ENCODE measurements at regions not wholly inside any gene's neighbourhood (a gene's known extent, or its start where the extent isn't known, plus 50 kb on each side); places are given as distances from the start of the nearest gene placed in this dataset.

- no peak overlapping the region for H3K27ac Mint-ChIP-seq (ENCODE audit: unreplicated experiment)
- no peak for TF ChIP-seq CTCF (IDR thresholded peaks at IDR 0.05)
Measured at GRCh38 chr1:168941640-168942039, 164.8 kb upstream of the ATP1B1 start.

DNA sequence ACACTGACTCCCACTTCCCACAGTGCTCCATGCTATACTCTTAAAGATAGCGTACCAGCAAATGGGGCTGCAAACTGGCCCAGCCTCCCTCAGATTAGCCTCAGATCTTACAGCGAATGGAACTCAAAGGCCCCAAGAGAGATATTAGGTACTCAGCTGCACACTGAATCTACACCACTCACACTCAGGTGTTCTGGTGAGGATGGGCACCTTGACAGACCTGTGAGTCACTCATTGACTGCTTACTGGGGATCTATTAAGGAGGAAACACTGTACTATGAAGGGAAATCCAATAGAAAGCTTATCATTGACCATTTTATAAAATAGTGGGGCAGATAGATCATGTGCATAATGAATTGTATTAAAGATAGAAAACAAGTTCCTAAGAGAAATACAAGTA lies 164.3 kb upstream of the ATP1B1 start:
- no peak overlapping the region for H3K27ac Mint-ChIP-seq (ENCODE audit: unreplicated experiment)
- peaks cover 4% of the 10 kb centered on the region for H3K4me1 Mint-ChIP-seq (ENCODE audit: low read depth)
- H3K27me3 Mint-ChIP-seq (ENCODE audit: low read depth): peaks cover 2% of the 10 kb centered on the region
- no peak for TF ChIP-seq CTCF (IDR thresholded peaks at IDR 0.05)
- no peak for DNase-seq (ENCODE audit: low spot score)
- no peaks in the 10 kb centered on the region for H3K9me3 Mint-ChIP-seq (ENCODE audit: low read depth)
- peaks cover 3% of the 10 kb centered on the region for H3K36me3 Mint-ChIP-seq (ENCODE audit: low read depth)
- H3K4me3 Mint-ChIP-seq (ENCODE audit: unreplicated experiment): no peak overlapping the region

More at GRCh38 chr1:168941640-168942039, 164.8 kb upstream of the ATP1B1 start:
- Mint-ChIP-seq H3K36me3 (ENCODE audit: low read depth) (peaks cover 3% of the 10 kb centered on the region), H3K4me3 (ENCODE audit: unreplicated experiment) (no peak overlapping the region), H3K4me1 (ENCODE audit: low read depth) (peaks cover 4% of the 10 kb centered on the region), H3K27me3 (ENCODE audit: low read depth) (peaks cover 2% of the 10 kb centered on the region), H3K9me3 (ENCODE audit: low read depth) (peaks cover 2% of the 10 kb centered on the region)
- DNase-seq (ENCODE audit: low spot score): no peak

DNA sequence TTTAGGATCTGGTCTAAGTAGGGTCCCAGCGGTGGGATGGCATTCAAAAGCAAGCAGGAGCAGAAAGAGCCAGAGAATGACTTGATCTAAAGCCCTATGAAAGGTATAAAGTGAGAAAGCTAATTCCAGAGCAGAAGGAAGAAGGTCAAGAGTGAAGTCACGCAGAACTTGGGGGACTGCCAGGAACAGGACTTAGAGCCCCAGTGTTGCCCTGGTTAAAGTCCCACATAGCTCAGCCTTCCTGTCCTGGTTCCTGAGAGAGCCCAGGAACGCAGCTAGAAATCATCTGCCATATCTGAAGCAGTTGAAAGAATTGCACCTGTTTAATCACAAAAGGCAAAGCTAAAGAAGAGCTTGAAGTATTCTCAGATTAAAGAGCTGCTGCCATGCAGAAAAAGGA lies 160.6 kb upstream of the ATP1B1 start:
- no peak for DNase-seq (ENCODE audit: low spot score)
- H3K9me3 Mint-ChIP-seq (ENCODE audit: low read depth): no peaks in the 10 kb centered on the region
- no peak overlapping the region for H3K4me3 Mint-ChIP-seq (ENCODE audit: unreplicated experiment)
- H3K4me1 Mint-ChIP-seq (ENCODE audit: low read depth): peaks cover 4% of the 10 kb centered on the region
- peaks cover 2% of the 10 kb centered on the region for H3K36me3 Mint-ChIP-seq (ENCODE audit: low read depth)
- H3K27me3 Mint-ChIP-seq (ENCODE audit: low read depth): peaks cover 2% of the 10 kb centered on the region
- TF ChIP-seq CTCF (IDR thresholded peaks at IDR 0.05): no peak
- no peak overlapping the region for H3K27ac Mint-ChIP-seq (ENCODE audit: unreplicated experiment)

- Mint-ChIP-seq H3K4me3 (ENCODE audit: unreplicated experiment) (no peak overlapping the region), H3K27me3 (ENCODE audit: low read depth) (peaks cover 2% of the 10 kb centered on the region), H3K4me1 (ENCODE audit: low read depth) (peaks cover 4% of the 10 kb centered on the region), H3K36me3 (ENCODE audit: low read depth) (no peaks in the 10 kb centered on the region), H3K9me3 (ENCODE audit: low read depth) (no peaks in the 10 kb centered on the region), H3K27ac (ENCODE audit: unreplicated experiment) (no peak overlapping the region)
- TF ChIP-seq CTCF (IDR thresholded peaks at IDR 0.05): no peak
- no peak for DNase-seq (ENCODE audit: low spot score)
Measured at GRCh38 chr1:168947041-168947440, 159.4 kb upstream of the ATP1B1 start.

GRCh38 chr1:168949672-168950071 lies 156.8 kb upstream of the ATP1B1 start:
- no peak overlapping the region for H3K27ac Mint-ChIP-seq (ENCODE audit: unreplicated experiment)
- H3K4me1 Mint-ChIP-seq (ENCODE audit: low read depth): peaks cover 4% of the 10 kb centered on the region
- H3K36me3 Mint-ChIP-seq (ENCODE audit: low read depth): no peaks in the 10 kb centered on the region
- no peak for DNase-seq (ENCODE audit: low spot score)
- TF ChIP-seq CTCF (IDR thresholded peaks at IDR 0.05): no peak
- no peaks in the 10 kb centered on the region for H3K27me3 Mint-ChIP-seq (ENCODE audit: low read depth)
- H3K4me3 Mint-ChIP-seq (ENCODE audit: unreplicated experiment): no peak overlapping the region
- no peaks in the 10 kb centered on the region for H3K9me3 Mint-ChIP-seq (ENCODE audit: low read depth)
